Stimulated activated CD4-positive, alpha-beta T cell treated with anti-CD3 and anti-CD28 coated beads, TNF-alpha, amount 100 ng/mL, for 1 hour (primary cell): ENCODE measurements at regions not wholly inside any gene's neighbourhood (a gene's known extent, or its start where the extent isn't known, plus 50 kb on each side); places are given as distances from the start of the nearest gene placed in this dataset.
"Not testable (repeated sequence)": the region's sequence is repeated elsewhere in the genome, so short reads cannot be mapped to it uniquely, and the experiment has no call there.

Experiments used
- DNase-seq, 3 donors: peaks; one replicate each; pipeline ENCODE4 v3.0.0-alpha.2; 2020; ENCODE audit warnings: low read depth in 3 of 3, low spot score in 1 of 3

- no peak for DNase-seq
These were observed 686.7 kb downstream of the DTWD2 start for GRCh38 chr5:118301696-118302095.

DNA sequence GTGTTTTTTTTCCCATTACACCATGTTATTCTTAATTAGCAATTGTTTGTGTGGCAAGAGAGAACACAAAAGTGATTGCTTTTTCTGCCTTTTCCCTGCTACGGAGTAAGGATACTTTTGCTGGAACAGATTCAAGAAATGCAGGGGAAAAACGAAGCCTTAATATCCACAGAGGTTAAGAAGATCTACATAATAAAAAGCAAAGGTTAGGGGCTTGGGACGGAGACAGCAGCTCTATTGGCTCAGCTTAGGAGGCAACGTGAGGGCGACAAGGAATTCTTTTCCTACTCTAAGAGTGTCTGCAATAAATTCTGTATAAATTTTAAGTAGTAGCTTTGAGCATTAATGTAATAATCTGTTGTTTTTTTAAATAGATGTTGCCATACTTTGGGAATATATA lies 693.3 kb downstream of the DTWD2 start:
- DNase-seq = no peak

DNA sequence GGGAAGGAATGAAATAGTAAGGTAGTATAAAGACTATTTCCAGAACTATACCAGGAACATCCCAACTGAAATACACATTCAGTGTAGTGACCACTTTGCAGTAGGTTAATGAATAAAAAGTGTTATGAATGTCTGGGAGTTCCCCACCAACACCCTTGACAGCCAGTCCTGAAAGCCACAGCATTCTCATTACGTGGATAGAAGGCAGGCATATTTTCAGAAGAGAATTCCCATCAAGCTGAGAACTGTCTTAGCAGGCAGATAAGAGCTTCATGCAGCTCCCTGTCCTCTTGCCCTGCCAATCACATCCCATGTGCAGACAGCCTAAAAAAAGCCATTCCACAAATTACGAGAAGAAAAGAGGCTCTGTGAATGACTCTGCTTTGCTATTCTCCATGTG lies 695.0 kb downstream of the DTWD2 start:
- no peak for DNase-seq

GRCh38 chr5:118290204-118290603 lies 698.1 kb downstream of the DTWD2 start:
- DNase-seq = no peak

DNA sequence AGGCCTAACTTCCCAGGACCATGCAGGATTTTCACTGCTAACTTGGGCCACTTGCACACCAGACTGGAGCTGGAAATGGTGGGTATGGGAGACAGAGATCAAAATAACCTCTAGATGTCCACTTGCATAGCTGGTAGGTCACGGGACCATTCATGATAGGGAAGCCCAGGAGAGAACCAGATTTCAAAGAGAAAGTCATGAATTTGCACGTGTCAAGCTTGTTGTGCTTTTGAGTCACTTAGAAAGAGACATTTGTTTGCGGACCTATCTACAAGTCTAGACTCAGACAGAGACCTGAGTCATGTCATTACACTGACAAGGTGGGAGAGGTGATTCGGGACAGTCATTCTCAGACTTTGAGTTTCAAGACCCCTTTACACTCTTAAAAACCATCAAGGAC lies 704.1 kb downstream of the DTWD2 start:
- not testable (repeated sequence) for DNase-seq

GRCh38 chr5:118282480-118283038 lies 705.8 kb downstream of the DTWD2 start:
- DNase-seq = not testable (repeated sequence)

DNA sequence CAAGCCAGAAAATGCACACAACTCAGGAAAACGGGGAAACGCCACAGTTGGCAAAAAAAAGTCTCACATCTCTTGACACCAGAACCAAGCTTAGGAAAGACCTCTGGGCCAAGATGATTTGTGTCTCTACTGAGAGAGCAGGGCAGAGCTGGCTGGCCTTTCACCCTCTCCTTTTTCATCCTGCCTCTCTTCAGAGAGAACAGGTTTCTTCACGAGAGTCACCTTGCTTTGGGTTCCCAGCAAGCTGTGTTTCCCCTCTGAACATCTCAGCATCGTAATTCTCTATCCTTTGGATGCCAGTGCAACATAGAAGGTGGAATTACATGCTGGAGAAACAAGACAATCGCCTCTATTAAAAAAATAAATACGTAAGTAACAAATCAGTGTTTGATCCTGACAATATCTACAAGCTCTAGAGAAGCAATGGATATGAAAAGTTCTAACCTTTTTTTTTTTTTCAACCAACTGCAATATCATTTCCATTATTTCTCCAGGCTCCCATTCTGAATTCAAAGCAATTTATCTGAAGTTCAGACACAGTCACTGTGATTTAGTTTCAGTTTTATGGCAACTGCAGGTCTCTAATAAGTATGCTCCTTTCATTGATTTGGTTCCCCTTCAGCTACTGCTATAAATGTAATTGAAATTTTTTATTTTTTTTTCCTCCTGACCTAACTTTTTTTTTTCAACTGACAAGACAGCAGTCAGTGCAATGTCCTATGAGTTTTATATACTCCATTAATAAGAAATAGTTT lies 708.6 kb downstream of the DTWD2 start:
- no peak for DNase-seq

DNA sequence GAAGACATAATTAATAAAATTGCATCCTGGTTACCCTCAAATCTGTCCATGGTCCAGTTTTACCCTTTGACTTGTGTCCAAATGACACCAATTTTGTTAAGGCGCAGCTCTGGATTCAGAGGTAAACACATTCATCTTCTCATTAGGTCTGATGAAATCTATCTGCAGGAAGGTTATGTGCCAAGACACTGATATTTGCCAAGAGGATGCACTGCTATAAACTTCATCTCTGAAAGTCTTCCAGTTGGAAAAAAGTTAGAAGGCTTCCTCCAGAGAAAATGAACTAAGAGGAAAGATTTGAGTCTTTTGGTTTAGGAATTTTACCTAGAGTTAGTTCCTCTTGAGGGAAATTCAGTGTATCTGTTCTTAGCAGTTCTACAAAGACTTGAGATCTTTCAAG lies 717.8 kb downstream of the DTWD2 start:
- no peak for DNase-seq

- DNase-seq = no peak
These were observed 730.1 kb downstream of the DTWD2 start for GRCh38 chr5:118258223-118258622.

DNA sequence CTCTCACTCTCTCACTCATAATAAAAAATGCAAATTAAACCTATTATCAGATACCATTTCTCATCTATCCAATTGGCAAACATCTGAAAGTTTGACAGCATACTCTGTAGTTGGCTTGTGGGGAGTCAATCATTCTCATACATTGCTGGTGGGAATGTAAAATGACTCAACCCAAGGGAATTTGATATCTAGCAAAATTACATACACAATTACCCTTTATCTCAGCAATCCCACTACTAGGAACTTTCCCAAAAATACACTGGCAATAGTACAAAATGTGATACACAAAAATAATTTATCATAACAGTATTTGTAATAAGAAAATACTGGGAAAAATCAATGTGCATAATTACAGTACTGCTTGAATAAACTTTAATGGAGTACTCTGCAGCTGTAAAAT lies 731.3 kb downstream of the DTWD2 start:
- no peak for DNase-seq

- DNase-seq = no peak
These were observed 734.9 kb downstream of the DTWD2 start for GRCh38 chr5:118253225-118254061.

- no peak for DNase-seq
These were observed 739.0 kb downstream of the DTWD2 start for GRCh38 chr5:118249386-118249785.

DNA sequence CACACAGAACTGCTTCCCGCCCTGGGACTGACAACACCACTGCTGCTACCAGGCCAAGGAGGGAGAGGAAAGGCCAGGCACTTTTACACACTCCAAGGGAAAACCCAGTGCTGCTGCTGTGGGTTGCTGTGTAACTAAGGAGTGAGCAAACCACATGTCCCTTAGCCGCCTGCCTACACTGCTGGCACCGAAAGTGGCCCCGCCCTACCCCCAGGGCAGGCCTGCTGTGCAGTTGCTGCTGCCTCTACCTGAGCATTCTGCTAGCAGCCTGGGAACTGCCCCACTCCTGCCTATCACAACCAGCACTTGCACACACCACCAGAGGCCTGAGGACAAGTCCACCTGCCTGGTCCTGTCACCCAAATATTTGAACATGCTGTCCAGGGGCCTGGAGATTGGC lies 740.9 kb downstream of the DTWD2 start:
- no peak for DNase-seq

DNA sequence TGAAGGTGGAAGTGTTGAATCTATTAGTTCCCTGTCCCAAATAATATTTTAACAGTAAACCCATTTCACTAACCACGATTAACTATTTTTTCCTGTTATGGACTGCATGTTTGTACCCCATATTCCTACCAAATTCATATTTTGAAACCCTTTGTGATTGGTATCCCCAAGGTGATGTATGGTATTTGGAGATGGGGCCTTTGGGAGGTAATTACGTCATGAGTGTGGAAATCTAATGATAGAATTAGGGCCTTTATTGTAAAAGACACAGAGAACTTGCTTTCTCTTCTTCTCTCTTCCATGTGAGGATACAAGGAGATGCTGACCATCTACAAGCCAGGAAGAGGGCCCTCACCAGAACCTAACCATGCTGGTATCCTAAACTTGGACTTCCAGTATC lies 744.7 kb downstream of the DTWD2 start:
- no peak for DNase-seq

- DNase-seq = no peak
These were observed 745.3 kb downstream of the DTWD2 start for GRCh38 chr5:118243068-118243467.

GRCh38 chr5:118236108-118236849 lies 752.1 kb downstream of the DTWD2 start:
- DNase-seq = no peak

DNA sequence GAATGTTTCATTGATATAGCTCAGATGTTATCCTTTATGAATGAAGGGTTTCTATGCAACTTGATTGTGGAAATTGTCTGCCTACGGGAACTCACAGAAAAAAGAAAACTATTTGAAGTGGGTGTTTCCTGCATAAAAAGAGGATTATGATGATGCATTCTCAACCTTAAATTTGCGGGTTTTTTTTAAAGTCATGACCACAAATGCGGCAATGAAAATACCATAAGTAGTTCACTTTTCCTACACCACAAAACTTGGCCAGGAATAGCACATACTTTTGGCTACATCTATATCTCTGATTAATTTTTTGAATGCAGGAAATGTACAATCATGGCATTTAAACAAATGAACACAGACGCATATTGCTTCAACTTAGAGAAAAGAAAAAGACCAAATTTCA lies 754.7 kb downstream of the DTWD2 start:
- DNase-seq = no peak

GRCh38 chr5:118228489-118228888 lies 759.9 kb downstream of the DTWD2 start:
- no peak for DNase-seq

DNA sequence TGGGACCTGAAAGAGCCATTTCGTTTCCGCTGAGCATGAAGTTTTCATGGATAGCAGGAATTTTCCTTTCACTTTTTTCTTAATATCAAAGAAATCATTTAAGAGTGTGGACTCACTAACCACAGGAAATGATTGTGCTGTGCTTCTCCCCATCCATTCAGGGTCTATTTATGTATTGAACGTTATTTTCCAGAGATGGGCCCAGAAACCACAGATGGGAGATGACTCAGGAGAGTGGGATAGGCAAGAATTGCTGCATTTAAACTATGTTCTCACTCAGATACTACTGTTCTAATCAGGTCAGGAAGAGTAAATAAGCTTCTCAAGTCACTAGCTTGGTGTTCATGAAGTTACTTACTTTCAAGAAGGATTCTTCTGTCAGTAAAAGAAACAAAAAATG lies 763.8 kb downstream of the DTWD2 start:
- no peak for DNase-seq

DNA sequence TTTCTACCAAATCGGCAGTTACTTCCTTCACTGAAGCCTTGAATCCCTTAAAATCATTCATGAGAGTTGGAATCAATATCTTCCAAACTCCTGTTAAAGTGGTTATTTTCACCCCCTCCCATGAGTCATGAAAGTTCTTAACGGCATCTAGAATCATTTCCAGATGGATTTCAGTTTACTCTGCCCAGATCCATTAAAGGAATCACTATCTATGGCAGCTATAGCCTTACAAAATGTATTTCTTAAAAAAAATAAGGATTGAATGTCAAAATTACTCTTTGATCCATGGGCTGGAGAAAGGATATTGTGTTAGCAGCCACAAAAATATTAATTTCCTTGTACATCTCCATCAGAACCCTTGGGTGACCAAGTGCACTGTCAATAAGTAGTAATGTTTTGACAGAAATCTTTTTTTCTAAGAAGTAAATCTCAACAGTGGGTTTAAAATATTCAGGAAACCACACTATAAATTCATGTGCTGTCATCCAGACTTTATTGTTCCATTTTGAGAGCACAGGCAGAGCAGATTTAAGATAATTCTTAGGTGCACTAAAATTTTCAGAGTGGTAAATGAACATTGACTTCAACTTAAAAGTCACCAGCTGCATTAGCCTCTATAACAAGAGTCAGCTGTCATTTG lies 767.7 kb downstream of the DTWD2 start:
- DNase-seq = no peak

GRCh38 chr5:118211606-118212005 lies 776.7 kb downstream of the DTWD2 start:
- DNase-seq = no peak
